ENCODE measurements at regions not wholly inside any gene's neighbourhood (a gene's known extent, or its start where the extent isn't known, plus 50 kb on each side); places are given as distances from the start of the nearest gene placed in this dataset.

DNA sequence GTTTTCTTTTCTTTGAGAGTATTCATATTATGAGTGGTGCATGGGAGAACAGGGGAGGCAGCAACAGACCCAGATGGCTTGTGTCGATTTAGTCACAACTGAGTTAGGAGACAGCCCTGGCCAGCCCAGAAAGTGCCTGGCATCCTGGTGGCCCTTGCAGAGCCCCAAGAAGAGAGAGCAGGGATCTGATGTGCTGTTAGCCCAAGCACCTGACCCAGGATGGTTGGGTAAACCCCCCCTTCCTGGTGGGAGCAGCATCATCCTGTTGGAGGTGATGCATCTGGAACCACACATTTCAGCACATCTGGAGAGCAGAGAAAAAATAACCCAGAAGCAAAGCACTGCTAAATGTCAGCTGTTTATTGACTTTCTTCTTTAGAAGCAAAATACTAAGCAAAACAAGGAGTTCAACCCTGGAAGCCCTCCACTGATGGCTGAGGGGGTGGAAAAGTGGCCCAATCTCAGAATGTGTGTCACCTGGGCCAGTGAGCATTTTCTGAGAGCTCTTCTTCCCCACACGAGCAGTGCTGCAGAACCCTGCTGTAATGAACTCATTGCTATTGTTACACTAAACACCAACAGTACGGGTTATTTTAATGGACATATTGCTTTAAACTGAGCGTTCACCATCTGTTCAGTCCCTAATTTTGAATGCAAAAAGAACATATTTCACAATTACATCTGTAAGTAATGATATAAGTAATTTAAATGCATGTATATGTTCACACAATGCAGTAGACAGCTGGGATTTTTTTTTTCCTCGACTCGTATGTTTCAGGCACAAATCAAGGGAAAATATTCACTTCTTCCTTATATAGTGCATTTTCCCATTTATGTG is 100.6 kb upstream of the SMIM21 start:
- no peak for TF ChIP-seq ZNF274 (IDR thresholded peaks at IDR 0.05; ENCODE audit: borderline replicate concordance, low read depth, low read length)
- TF ChIP-seq, protein P1, sequence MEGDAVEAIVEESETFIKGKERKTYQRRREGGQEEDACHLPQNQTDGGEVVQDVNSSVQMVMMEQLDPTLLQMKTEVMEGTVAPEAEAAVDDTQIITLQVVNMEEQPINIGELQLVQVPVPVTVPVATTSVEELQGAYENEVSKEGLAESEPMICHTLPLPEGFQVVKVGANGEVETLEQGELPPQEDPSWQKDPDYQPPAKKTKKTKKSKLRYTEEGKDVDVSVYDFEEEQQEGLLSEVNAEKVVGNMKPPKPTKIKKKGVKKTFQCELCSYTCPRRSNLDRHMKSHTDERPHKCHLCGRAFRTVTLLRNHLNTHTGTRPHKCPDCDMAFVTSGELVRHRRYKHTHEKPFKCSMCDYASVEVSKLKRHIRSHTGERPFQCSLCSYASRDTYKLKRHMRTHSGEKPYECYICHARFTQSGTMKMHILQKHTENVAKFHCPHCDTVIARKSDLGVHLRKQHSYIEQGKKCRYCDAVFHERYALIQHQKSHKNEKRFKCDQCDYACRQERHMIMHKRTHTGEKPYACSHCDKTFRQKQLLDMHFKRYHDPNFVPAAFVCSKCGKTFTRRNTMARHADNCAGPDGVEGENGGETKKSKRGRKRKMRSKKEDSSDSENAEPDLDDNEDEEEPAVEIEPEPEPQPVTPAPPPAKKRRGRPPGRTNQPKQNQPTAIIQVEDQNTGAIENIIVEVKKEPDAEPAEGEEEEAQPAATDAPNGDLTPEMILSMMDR (IDR thresholded peaks at IDR 0.05 in 2 of 3, conservative IDR thresholded peaks at IDR 0.05 in 1 of 3; ENCODE audit: insufficient read depth in 2 of 3, low read depth in 1 of 3, low read length in 3 of 3) = no peak
- TF ChIP-seq ZNF146 (CRISPR knock-in tag; IDR thresholded peaks at IDR 0.05; ENCODE audit: unreplicated experiment) = no peak
- no peak for TF ChIP-seq ZNF253 (CRISPR knock-in tag; conservative IDR thresholded peaks at IDR 0.05)

All from K562 (cell line).